HepG2 (cell line): ENCODE measurements at regions not wholly inside any gene's neighbourhood (a gene's known extent, or its start where the extent isn't known, plus 50 kb on each side); places are given as distances from the start of the nearest gene placed in this dataset.

Experiments used
- CBX2 ChIP-seq, 2 experiments: fragments of 200-600 bp in 1 of 2; sonication (generic); formaldehyde crosslinking in 1 of 2; IDR thresholded peaks; 2 replicates each; pipeline versions ENCODE4 v1.7.0 to v1.8.1; 2018 to 2022; ENCODE audit warnings: low read depth in 2 of 2, low read length in 1 of 2, mild to moderate bottlenecking in 1 of 2, missing genetic modification reagents in 1 of 2
- MATR3 ChIP-seq: sonication (generic); formaldehyde crosslinking; IDR thresholded peaks from 2 replicates; pipeline ENCODE4 v1.4.0; 2020; ENCODE audit warnings: missing genetic modification reagents
- ZNF253 ChIP-seq: sonication (generic); formaldehyde crosslinking; IDR thresholded peaks from 2 replicates; pipeline ENCODE4 v1.8.0; 2022; ENCODE audit warnings: mild to moderate bottlenecking, missing genetic modification reagents, borderline replicate concordance
- ZNF572 ChIP-seq: sonication (generic); formaldehyde crosslinking; IDR thresholded peaks from 2 replicates; pipeline ENCODE4 v1.5.1; 2020; ENCODE audit warnings: mild to moderate bottlenecking, missing genetic modification reagents
- TF ChIP-seq, protein P1 (sequence below): sonication (generic); formaldehyde crosslinking; IDR thresholded peaks from one replicate; pipeline ENCODE4 v1.5.1; 2020; ENCODE audit warnings: mild to moderate bottlenecking, missing genetic modification reagents; ENCODE audit errors: not compliant biosample characterization
- TF ChIP-seq, protein P2 (sequence below), 2 experiments: fragments of 450-650 bp in 1 of 2; sonication (generic) in 1 of 2; formaldehyde crosslinking; IDR thresholded peaks; 2 replicates each; pipeline versions ENCODE4 v1.5.0 to v1.8.0; 2020 to 2022; ENCODE audit warnings: mild to moderate bottlenecking in 1 of 2, missing genetic modification reagents in 1 of 2
- TF ChIP-seq, protein P3 (sequence below): sonication (generic); formaldehyde crosslinking; IDR thresholded peaks from 2 replicates; pipeline ENCODE4 v1.4.0; 2020; ENCODE audit warnings: missing genetic modification reagents

DNA sequence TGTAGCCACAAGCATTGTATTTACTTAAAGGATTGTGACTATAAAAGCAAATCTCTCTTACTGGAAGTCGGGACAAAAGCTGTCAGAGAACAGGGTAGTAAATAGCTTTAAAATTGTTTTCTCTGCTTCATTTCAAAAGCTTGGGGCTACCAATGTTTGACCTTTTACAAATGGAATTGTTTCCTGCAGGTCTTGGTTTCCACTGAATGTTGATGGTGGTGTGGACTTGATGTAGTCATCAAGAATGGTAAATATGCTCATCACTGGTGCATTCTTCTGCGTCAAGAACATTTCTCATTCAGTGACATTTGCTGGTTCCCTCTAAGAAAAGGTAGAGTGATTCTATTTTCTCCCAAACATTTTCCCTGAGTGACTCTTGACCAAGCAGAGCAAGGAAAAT is 435.4 kb upstream of the KHDRBS2 start (continued):
- TF ChIP-seq, protein P1, sequence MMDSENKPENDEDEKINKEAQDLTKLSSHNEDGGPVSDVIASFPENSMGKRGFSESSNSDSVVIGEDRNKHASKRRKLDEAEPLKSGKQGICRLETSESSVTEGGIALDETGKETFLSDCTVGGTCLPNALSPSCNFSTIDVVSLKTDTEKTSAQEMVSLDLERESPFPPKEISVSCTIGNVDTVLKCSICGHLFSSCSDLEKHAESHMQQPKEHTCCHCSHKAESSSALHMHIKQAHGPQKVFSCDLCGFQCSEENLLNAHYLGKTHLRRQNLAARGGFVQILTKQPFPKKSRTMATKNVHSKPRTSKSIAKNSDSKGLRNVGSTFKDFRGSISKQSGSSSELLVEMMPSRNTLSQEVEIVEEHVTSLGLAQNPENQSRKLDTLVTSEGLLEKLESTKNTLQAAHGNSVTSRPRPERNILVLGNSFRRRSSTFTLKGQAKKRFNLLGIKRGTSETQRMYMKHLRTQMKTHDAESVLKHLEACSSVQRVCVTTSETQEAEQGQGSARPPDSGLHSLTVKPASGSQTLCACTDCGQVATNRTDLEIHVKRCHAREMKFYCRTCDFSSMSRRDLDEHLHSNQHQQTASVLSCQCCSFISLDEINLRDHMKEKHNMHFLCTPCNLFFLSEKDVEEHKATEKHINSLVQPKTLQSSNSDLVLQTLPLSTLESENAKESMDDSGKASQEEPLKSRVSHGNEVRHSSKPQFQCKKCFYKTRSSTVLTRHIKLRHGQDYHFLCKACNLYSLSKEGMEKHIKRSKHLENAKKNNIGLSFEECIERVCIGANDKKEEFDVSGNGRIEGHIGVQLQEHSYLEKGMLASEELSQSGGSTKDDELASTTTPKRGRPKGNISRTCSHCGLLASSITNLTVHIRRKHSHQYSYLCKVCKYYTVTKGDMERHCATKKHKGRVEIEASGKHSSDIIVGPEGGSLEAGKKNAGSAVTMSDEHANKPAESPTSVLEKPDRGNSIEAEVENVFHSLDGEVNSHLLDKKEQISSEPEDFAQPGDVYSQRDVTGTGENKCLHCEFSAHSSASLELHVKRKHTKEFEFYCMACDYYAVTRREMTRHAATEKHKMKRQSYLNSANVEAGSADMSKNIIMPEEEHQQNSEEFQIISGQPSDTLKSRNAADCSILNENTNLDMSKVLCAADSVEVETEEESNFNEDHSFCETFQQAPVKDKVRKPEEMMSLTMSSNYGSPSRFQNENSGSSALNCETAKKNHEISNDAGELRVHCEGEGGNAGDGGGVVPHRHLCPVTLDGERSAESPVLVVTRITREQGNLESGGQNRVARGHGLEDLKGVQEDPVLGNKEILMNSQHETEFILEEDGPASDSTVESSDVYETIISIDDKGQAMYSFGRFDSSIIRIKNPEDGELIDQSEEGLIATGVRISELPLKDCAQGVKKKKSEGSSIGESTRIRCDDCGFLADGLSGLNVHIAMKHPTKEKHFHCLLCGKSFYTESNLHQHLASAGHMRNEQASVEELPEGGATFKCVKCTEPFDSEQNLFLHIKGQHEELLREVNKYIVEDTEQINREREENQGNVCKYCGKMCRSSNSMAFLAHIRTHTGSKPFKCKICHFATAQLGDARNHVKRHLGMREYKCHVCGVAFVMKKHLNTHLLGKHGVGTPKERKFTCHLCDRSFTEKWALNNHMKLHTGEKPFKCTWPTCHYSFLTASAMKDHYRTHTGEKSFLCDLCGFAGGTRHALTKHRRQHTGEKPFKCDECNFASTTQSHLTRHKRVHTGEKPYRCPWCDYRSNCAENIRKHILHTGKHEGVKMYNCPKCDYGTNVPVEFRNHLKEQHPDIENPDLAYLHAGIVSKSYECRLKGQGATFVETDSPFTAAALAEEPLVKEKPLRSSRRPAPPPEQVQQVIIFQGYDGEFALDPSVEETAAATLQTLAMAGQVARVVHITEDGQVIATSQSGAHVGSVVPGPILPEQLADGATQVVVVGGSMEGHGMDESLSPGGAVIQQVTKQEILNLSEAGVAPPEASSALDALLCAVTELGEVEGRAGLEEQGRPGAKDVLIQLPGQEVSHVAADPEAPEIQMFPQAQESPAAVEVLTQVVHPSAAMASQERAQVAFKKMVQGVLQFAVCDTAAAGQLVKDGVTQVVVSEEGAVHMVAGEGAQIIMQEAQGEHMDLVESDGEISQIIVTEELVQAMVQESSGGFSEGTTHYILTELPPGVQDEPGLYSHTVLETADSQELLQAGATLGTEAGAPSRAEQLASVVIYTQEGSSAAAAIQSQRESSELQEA (CRISPR knock-in tag) = no peak
- TF ChIP-seq, protein P2, sequence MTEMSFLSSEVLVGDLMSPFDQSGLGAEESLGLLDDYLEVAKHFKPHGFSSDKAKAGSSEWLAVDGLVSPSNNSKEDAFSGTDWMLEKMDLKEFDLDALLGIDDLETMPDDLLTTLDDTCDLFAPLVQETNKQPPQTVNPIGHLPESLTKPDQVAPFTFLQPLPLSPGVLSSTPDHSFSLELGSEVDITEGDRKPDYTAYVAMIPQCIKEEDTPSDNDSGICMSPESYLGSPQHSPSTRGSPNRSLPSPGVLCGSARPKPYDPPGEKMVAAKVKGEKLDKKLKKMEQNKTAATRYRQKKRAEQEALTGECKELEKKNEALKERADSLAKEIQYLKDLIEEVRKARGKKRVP (CRISPR knock-in tag; IDR thresholded peaks at IDR 0.05) = no peak
- TF ChIP-seq MATR3 (CRISPR knock-in tag) = no peak
- no peak for TF ChIP-seq ZNF253 (CRISPR knock-in tag)
- TF ChIP-seq CBX2 (IDR thresholded peaks at IDR 0.05; ENCODE audit: low read depth, low read length) = no peak
- no peak for TF ChIP-seq CBX2 (CRISPR knock-in tag; IDR thresholded peaks at IDR 0.05; ENCODE audit: low read depth)
- TF ChIP-seq, protein P3, sequence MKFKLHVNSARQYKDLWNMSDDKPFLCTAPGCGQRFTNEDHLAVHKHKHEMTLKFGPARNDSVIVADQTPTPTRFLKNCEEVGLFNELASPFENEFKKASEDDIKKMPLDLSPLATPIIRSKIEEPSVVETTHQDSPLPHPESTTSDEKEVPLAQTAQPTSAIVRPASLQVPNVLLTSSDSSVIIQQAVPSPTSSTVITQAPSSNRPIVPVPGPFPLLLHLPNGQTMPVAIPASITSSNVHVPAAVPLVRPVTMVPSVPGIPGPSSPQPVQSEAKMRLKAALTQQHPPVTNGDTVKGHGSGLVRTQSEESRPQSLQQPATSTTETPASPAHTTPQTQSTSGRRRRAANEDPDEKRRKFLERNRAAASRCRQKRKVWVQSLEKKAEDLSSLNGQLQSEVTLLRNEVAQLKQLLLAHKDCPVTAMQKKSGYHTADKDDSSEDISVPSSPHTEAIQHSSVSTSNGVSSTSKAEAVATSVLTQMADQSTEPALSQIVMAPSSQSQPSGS (CRISPR knock-in tag) = no peak
- no peak for TF ChIP-seq ZNF572 (CRISPR knock-in tag)
- TF ChIP-seq, all 625 proteins: peak for 0
